Heart right ventricle (tissue), 16 donors: ENCODE measurements at regions not wholly inside any gene's neighbourhood (a gene's known extent, or its start where the extent isn't known, plus 50 kb on each side); places are given as distances from the start of the nearest gene placed in this dataset.

Experiments used
- ATAC-seq, 8 donors: fragments of 200-7000 bp; cut with Tn5 transposase; one replicate each; pipeline ENCODE4 v1.9.1; 2020; ENCODE audit warnings: mild to moderate bottlenecking in 8 of 8, moderate library complexity in 8 of 8, moderate number of reproducible peaks in 1 of 8
- DNase-seq, 2 donors: peaks; one replicate each; pipeline ENCODE4 v3.0.0-alpha.2; 2020
- H3K27ac ChIP-seq, 10 donors: fragments of 200-600 bp; sonication (generic) in 2 of 10; one replicate each; pipeline versions ENCODE4 v1.5.0 to v1.8.0; 2020 to 2022; ENCODE audit warnings: mild to moderate bottlenecking in 3 of 10
- H3K27me3 ChIP-seq, 7 donors: fragments of 200-600 bp; one replicate each; pipeline ENCODE4 v1.8.0; 2021 to 2022; ENCODE audit warnings: mild to moderate bottlenecking in 2 of 7
- H3K36me3 ChIP-seq, 9 donors: fragments of 200-600 bp; sonication (generic) in 1 of 9; one replicate each; pipeline versions ENCODE4 v1.5.0 to v1.8.0; 2020 to 2022; ENCODE audit warnings: mild to moderate bottlenecking in 2 of 9
- H3K4me1 ChIP-seq, 9 donors: fragments of 200-600 bp; sonication (generic) in 1 of 9; one replicate each; pipeline versions ENCODE4 v1.5.0 to v1.8.0; 2020 to 2022; ENCODE audit warnings: mild to moderate bottlenecking in 4 of 9
- H3K4me3 ChIP-seq, 10 donors: fragments of 200-600 bp; sonication (generic) in 2 of 10; one replicate each; pipeline versions ENCODE4 v1.5.0 to v1.8.0; 2020 to 2022; ENCODE audit warnings: mild to moderate bottlenecking in 7 of 10, moderate library complexity in 2 of 10
- H3K9me3 ChIP-seq, 11 donors: fragments of 200-600 bp in 10 of 11; sonication (generic) in 2 of 11; one replicate each; pipeline versions ENCODE4 v1.5.0 to v1.8.0; 2013 to 2022; ENCODE audit warnings: mild to moderate bottlenecking in 2 of 11, control low read depth in 1 of 11, moderate library complexity in 1 of 11
- WGBS, 2 donors: extraction: QIAGEN DNeasy Blood & Tissue Kit; methylation state at CpG; one replicate each; pipeline ENCODE4 v1.1.7; 2013; ENCODE audit warnings: inconsistent platforms in 1 of 2; 5-methylcytosine and 5-hydroxymethylcytosine counted together
- intact Hi-C, 10 donors: fragments of 100-400 bp; cut with DNase I; formaldehyde crosslinking; loops; one replicate each; pipeline versions ENCODE4 v1.11.1 to v1.14.2; 2022
- TF ChIP-seq, protein P1 (sequence below), 9 donors: fragments of 200-600 bp; sonication (generic) in 2 of 9; IDR thresholded peaks; one replicate each; pipeline versions ENCODE4 v1.5.0 to v1.8.0; 2021 to 2022; ENCODE audit warnings: antibody characterized with exemption in 9 of 9, mild to moderate bottlenecking in 5 of 9, moderate library complexity in 1 of 9
- donor health status: Arrhythmogenic right ventricular cardiomyopathy.
- donor health status: ischemic (EF 13 %, LVEDD 7.1; RV severe dilation, severe dysfunction).
- donor health status: healthy with polysubstance abuse.
- donor health status: DM: no; HTN: yes; CAD: no.
- donor health status: DM: no; HTN: no; CAD: no.
- donor health status: ischemic (EF 25% LVEDD 6.9; RV normal size, moderate dysfunction).
- donor health status: ischemic (EF 25% LVEDD 5.7; RV mildly dilated, moderate dysfunction).
- donor health status: healthy.
- donor health status: DM: yes; HTN: yes; CAD: no.
- donor health status: Ischemic cardiomyopathy.
- donor health status: ischemic (EF 35%, LVEDD 5.7; RV mildly dilated, moderate dysfunction).
- donor health status: nonischemic (EF 11% LVEDD 7.7; RV severe dilation, severe dysfunction).
- donor health status: DM: yes; HTN: yes; CAD: no.
- donor health status: PGD.
- donor health status: ischemic (EF 29% LVEDD 5.4; RV normal size, mild dysfunction).
- donor health status: nonischemic (EF 23%, LVEDD 6.1; RV moderate dilation, normal function).

DNA sequence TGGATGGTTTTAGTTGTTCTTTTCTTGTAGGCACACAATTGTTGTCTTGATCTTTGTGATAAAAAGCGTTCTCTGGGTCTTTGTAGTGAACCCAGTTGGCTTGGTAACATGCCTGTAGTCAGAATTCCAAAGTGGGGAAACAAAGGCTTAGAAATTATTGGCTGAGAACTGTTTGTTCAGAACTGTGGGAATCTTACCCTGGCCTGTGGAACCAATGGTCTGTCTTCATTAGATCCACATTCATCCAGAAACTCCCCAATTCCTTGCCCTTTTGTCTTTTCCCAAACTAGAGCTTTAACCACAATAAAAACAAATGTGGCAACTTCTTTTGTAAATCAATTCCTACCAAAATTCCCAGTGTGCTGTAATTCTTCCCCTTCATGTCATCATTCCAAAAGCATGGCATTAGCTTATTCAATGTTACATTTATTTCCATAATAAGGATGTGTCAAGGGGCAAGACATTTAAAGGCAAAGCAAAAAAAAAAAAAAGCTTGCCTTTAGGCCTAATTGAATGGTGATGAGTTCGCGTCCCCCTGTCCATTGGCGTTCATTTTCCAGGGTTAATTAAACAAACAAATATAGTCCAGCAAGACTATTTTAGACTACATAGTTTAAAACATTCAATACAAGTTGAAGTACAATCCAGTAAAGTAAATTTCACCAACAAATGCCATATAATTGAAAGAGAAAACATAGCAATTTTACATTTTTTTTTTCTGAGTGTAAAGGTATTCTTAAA is 249.8 kb upstream of the ZNF608 start:
- no peak overlapping the region for H3K27ac ChIP-seq
- H3K4me1 ChIP-seq: no peaks in the 10 kb centered on the region
- no peak for DNase-seq
- WGBS, 2 donors: 90 to 93% methylated on average over 4 of the region's 4 CpGs
- ATAC-seq: no peak
- TF ChIP-seq, protein P1, sequence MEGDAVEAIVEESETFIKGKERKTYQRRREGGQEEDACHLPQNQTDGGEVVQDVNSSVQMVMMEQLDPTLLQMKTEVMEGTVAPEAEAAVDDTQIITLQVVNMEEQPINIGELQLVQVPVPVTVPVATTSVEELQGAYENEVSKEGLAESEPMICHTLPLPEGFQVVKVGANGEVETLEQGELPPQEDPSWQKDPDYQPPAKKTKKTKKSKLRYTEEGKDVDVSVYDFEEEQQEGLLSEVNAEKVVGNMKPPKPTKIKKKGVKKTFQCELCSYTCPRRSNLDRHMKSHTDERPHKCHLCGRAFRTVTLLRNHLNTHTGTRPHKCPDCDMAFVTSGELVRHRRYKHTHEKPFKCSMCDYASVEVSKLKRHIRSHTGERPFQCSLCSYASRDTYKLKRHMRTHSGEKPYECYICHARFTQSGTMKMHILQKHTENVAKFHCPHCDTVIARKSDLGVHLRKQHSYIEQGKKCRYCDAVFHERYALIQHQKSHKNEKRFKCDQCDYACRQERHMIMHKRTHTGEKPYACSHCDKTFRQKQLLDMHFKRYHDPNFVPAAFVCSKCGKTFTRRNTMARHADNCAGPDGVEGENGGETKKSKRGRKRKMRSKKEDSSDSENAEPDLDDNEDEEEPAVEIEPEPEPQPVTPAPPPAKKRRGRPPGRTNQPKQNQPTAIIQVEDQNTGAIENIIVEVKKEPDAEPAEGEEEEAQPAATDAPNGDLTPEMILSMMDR (IDR thresholded peaks at IDR 0.05): no peak
- H3K9me3 ChIP-seq: no peaks in the 10 kb centered on the region
- no peaks in the 10 kb centered on the region for H3K36me3 ChIP-seq
- no peaks in the 10 kb centered on the region for H3K27me3 ChIP-seq
- no peak overlapping the region for H3K4me3 ChIP-seq
- intact Hi-C loops: no loop called here

GRCh38 chr5:124996764-124997077 is 250.3 kb upstream of the ZNF608 start:
- intact Hi-C loops: no loop called here
- Histone ChIP-seq H3K4me3 (no peak overlapping the region), H3K27ac (no peak overlapping the region), H3K36me3 (no peaks in the 10 kb centered on the region), H3K4me1 (no peaks in the 10 kb centered on the region), H3K27me3 (no peaks in the 10 kb centered on the region), H3K9me3 (no peaks in the 10 kb centered on the region)
- 89% methylated on average over 3 of the region's 3 CpGs for WGBS, 2 donors
- ATAC-seq (no peak), DNase-seq (no peak)
- TF ChIP-seq, protein P1 (IDR thresholded peaks at IDR 0.05): no peak

DNA sequence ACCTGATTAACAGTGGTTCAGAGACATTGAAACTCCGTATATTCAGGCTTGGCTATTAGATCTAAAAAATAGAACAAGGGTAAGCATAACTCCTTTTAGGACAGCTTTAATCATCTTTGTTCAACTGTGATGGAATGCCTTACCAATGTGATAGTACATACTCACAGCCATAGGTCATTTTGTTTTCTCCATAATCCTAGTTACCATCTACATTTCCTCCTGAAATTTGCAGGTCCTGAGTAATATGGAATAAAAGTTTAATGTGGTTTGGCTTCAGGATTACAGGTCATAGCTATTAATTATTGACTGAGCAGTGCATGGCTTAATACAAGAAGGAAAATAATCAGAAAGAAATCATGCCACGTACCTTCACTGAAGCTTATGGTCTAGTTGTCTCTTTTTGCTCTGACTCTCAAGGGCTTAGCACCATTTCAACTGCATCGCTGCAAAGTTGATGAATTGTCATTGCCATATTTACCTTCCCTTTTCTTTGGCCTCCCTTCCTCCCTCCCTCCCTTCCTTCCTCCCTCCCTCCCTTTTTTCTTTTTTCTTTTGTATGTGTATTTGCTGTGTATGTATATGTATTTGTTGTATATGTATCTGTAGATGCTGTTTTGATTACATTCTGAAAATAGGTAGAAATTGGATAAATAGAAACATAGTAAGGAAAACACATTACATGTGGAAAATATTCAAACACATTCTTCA is 250.9 kb upstream of the ZNF608 start:
- no peaks in the 10 kb centered on the region for H3K9me3 ChIP-seq
- no peak overlapping the region for H3K27ac ChIP-seq
- no peaks in the 10 kb centered on the region for H3K27me3 ChIP-seq
- 91 to 92% methylated on average over 3 of the region's 3 CpGs for WGBS, 2 donors
- TF ChIP-seq, protein P1 (IDR thresholded peaks at IDR 0.05): no peak
- H3K36me3 ChIP-seq: no peaks in the 10 kb centered on the region
- DNase-seq (no peak), ATAC-seq (no peak)
- H3K4me1 ChIP-seq: no peaks in the 10 kb centered on the region
- H3K4me3 ChIP-seq: no peak overlapping the region
- intact Hi-C loops: no loop called here

- Histone ChIP-seq H3K4me1 (no peaks in the 10 kb centered on the region), H3K9me3 (peaks cover 0 to 3% (median 0%) of the 10 kb centered on the region in 11 donors), H3K27me3 (no peaks in the 10 kb centered on the region), H3K4me3 (no peak overlapping the region), H3K27ac (no peak overlapping the region), H3K36me3 (no peaks in the 10 kb centered on the region)
- no peak for ATAC-seq
- TF ChIP-seq, protein P1 (IDR thresholded peaks at IDR 0.05): no peak
- WGBS, 2 donors: 91 to 100% methylated on average over 1 of the region's 1 CpG
- no peak for DNase-seq
- intact Hi-C loops: no loop called here
Observed at GRCh38 chr5:124998520-124998919, 252.1 kb upstream of the ZNF608 start.
